HCT116 (cell line): ENCODE measurements at regions not wholly inside any gene's neighbourhood (a gene's known extent, or its start where the extent isn't known, plus 50 kb on each side); places are given as distances from the start of the nearest gene placed in this dataset.

Source experiments
- CTCF ChIP-seq, 3 experiments: fragments of 200-600 bp in 1 of 3; sonication (generic) in 1 of 3; IDR thresholded peaks in 2 of 3; conservative IDR thresholded peaks in 1 of 3; 2 replicates each; pipeline ENCODE4 v1.5.1; 2012 to 2017; ENCODE audit warnings: low read depth in 2 of 3, low read length in 2 of 3, antibody characterized with exemption in 1 of 3, borderline replicate concordance in 1 of 3, control low read depth in 1 of 3, mild to moderate bottlenecking in 1 of 3, mixed read lengths in 1 of 3, mixed run types in 1 of 3, moderate library complexity in 1 of 3; ENCODE audit not compliant: insufficient read depth in 1 of 3
- EGR1 ChIP-seq: IDR thresholded peaks from 2 replicates; pipeline ENCODE4 v1.6.1; 2012; ENCODE audit warnings: low read depth
- SIN3A ChIP-seq: IDR thresholded peaks from 2 replicates; pipeline ENCODE4 v1.6.1; 2012; ENCODE audit warnings: low read depth
- YY1 ChIP-seq: IDR thresholded peaks from 2 replicates; pipeline ENCODE4 v1.6.1; 2011; ENCODE audit warnings: low read length, low read depth, moderate library complexity, mild to moderate bottlenecking; ENCODE audit not compliant: insufficient replicate concordance; ENCODE audit errors: extremely low read depth

GRCh38 chr17:33567223-33567622 lies 274.1 kb upstream of the ASIC2 start:
- TF ChIP-seq YY1, result no peak
- no peak for TF ChIP-seq CTCF (IDR thresholded peaks at IDR 0.05 in 2 of 3, conservative IDR thresholded peaks at IDR 0.05 in 1 of 3; ENCODE audit: borderline replicate concordance in 1 of 3, insufficient read depth in 1 of 3, low read depth in 2 of 3, low read length in 2 of 3)
- no peak for TF ChIP-seq EGR1
- TF ChIP-seq SIN3A, result no peak
